Cardiac muscle cell (in vitro differentiated cells and primary cell): ENCODE measurements at regions not wholly inside any gene's neighbourhood (a gene's known extent, or its start where the extent isn't known, plus 50 kb on each side); places are given as distances from the start of the nearest gene placed in this dataset.

Source experiments
- DNase-seq, 2 donors: peaks; one replicate each; pipeline versions ENCODE4 v3.0.0 to v3.0.0-alpha.2; 2010 to 2017; ENCODE audit warnings: low read depth in 1 of 2, low spot score in 1 of 2
- H3K27ac ChIP-seq: fragments of 200-600 bp; sonication (generic); 2 replicates; pipeline ENCODE4 v1.5.1; 2016
- H3K27me3 ChIP-seq: fragments of 200-600 bp; sonication (generic); 2 replicates; pipeline ENCODE4 v1.6.0; 2016; ENCODE audit warnings: control low read depth
- H3K36me3 ChIP-seq: fragments of 200-600 bp; sonication (generic); 2 replicates; pipeline ENCODE4 v1.5.1; 2016; ENCODE audit warnings: control low read depth
- H3K4me1 ChIP-seq: fragments of 200-600 bp; sonication (generic); 2 replicates; pipeline ENCODE4 v1.8.1; 2017; ENCODE audit warnings: low read depth, mild to moderate bottlenecking, mixed run types
- H3K4me3 ChIP-seq: fragments of 200-600 bp; sonication (generic); 2 replicates; pipeline ENCODE4 v1.5.1; 2016; ENCODE audit warnings: mild to moderate bottlenecking
- H3K9me3 ChIP-seq: fragments of 200-600 bp; sonication (generic); 2 replicates; pipeline ENCODE4 v1.5.1; 2017; ENCODE audit warnings: low read depth, mild to moderate bottlenecking, control low read depth
- CTCF ChIP-seq: IDR thresholded peaks from 2 replicates; pipeline ENCODE4 v1.5.1; 2012; ENCODE audit warnings: low read depth, mild to moderate bottlenecking, low read length

GRCh38 chr5:96336351-96336985, 96.6 kb downstream of the PCSK1 start:
- H3K4me3 ChIP-seq, result peak overlapping the region; percentile 7
- DNase-seq, result peak; percentile 87 to 93
- no peak overlapping the region for H3K27ac ChIP-seq
- no peaks in the 10 kb centered on the region for H3K36me3 ChIP-seq
- TF ChIP-seq CTCF, result peak; percentile 93
- no peaks in the 10 kb centered on the region for H3K9me3 ChIP-seq
- H3K27me3 ChIP-seq, result no peaks in the 10 kb centered on the region
- peaks cover 35% of the 10 kb centered on the region for H3K4me1 ChIP-seq

DNA sequence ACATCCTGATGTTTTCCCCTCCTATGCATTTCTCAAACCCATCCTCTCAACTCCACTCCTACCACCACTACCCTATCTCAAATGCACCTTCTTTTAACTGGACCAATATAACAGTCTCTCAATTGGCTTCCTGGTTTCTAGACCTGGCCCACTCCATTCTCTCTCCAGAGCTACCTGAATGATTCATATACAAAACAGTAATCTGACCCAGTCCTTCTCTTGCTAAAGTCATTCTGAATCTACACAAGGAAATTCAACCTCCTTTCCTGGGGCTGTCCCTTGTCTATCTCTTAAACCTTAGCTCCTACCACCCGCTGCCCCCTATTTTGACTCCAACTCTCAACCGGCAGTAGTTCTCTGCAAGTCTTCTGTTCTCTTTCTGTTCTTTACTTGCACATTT, 97.2 kb downstream of the PCSK1 start:
- Histone ChIP-seq H3K4me1 (peaks cover 37% of the 10 kb centered on the region), H3K36me3 (no peaks in the 10 kb centered on the region), H3K4me3 (peak overlapping the region; percentile 7), H3K27ac (no peak overlapping the region), H3K9me3 (no peaks in the 10 kb centered on the region), H3K27me3 (no peaks in the 10 kb centered on the region)
- DNase-seq, result no peak
- no peak for TF ChIP-seq CTCF

- no peak for TF ChIP-seq CTCF
- Histone ChIP-seq H3K27me3 (no peaks in the 10 kb centered on the region), H3K4me1 (peaks cover 28% of the 10 kb centered on the region), H3K27ac (no peak overlapping the region), H3K36me3 (no peaks in the 10 kb centered on the region), H3K4me3 (no peak overlapping the region), H3K9me3 (no peaks in the 10 kb centered on the region)
- DNase-seq, result no peak
These were observed 99.7 kb downstream of the PCSK1 start for GRCh38 chr5:96333391-96333790.

DNA sequence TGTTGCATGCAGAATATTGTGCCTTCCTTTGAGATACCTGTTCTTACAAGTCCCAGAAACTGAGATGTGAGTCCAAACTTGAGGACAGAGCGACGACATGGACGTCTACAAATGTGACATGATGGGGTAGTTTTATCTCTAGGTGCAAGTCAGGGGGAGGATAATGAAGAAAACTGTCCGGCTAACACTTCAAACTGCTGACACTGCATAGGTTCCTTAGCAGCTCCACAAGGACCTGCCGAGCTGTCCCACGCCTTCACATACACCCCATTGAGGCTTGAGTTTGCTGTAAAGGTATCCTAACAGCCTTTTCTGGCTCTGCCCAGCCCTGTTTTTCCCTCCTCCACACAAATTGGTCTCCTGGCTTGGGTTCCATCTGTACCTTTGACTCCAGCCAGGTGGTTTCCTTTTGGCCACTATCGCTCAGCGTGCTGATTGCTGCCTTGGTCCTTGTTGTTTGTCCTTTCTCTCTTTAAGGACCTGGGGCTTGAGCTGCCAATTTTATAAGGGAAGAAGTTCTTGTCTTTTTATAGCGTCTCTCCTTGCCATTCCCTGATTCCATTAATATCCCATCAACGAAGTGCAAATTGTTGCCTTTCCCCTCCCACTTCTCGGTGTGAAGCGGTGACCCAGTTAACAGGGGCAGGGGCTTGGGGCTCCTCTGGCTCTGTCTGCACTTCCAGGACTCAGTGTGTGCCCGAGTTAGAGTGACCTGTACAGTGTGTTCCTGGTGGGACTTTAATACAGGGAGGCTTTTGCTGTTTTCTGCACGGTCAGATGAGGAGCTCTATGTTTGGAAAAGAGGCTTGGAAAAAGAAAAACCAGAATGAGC, 100.3 kb downstream of the PCSK1 start:
- H3K36me3 ChIP-seq, result no peaks in the 10 kb centered on the region
- H3K4me1 ChIP-seq, result peaks cover 28% of the 10 kb centered on the region
- H3K27ac ChIP-seq, result no peak overlapping the region
- no peak for DNase-seq
- no peaks in the 10 kb centered on the region for H3K9me3 ChIP-seq
- H3K4me3 ChIP-seq, result no peak overlapping the region
- no peaks in the 10 kb centered on the region for H3K27me3 ChIP-seq
- no peak for TF ChIP-seq CTCF

DNA sequence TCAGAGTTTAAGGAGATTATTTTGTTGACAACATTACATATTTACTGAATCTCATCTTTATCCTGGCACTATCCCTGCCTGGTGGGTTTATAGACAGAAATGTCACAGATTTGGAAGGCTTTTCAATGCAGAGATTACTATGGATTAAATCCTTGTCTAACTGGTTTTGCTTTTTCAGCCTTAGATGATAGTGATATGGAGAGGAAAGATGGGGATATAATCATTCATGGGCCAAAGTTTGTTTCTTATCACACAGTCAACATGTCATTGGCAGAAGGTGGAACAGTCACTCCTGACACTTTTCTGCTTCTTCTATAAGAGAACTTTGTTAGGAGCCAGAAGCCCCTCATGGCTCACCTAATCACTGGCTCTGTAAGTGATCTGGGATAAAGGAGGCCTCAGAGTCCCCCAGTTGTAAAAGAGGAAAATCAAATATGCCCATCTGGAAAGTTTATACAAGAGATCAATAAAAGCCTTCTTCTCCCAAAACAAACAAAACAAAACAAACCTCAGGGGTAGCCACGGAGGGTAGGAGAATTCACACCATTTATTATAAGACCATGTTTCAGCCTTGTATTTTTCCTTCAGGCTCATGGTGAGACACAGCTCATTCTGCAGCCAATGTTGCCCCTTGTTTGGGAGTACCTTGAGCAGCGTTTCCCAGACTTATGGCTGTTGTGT, 101.2 kb downstream of the PCSK1 start:
- H3K27me3 ChIP-seq, result no peaks in the 10 kb centered on the region
- H3K4me3 ChIP-seq, result no peak overlapping the region
- peaks cover 28% of the 10 kb centered on the region for H3K4me1 ChIP-seq
- no peak for DNase-seq
- H3K9me3 ChIP-seq, result no peaks in the 10 kb centered on the region
- no peak for TF ChIP-seq CTCF
- no peaks in the 10 kb centered on the region for H3K36me3 ChIP-seq
- H3K27ac ChIP-seq, result peak overlapping the region; percentile 26
